Stimulated activated CD4-positive, alpha-beta T cell treated with anti-CD3 and anti-CD28 coated beads, Interleukin-1b, Interleukin-23, amount 100 ng/mL, for 48 hours (primary cell): ENCODE measurements at regions not wholly inside any gene's neighbourhood (a gene's known extent, or its start where the extent isn't known, plus 50 kb on each side); places are given as distances from the start of the nearest gene placed in this dataset.

ENCODE experiments used
- DNase-seq: peaks from one replicate; pipeline ENCODE4 v3.0.0-alpha.2; 2020

DNA sequence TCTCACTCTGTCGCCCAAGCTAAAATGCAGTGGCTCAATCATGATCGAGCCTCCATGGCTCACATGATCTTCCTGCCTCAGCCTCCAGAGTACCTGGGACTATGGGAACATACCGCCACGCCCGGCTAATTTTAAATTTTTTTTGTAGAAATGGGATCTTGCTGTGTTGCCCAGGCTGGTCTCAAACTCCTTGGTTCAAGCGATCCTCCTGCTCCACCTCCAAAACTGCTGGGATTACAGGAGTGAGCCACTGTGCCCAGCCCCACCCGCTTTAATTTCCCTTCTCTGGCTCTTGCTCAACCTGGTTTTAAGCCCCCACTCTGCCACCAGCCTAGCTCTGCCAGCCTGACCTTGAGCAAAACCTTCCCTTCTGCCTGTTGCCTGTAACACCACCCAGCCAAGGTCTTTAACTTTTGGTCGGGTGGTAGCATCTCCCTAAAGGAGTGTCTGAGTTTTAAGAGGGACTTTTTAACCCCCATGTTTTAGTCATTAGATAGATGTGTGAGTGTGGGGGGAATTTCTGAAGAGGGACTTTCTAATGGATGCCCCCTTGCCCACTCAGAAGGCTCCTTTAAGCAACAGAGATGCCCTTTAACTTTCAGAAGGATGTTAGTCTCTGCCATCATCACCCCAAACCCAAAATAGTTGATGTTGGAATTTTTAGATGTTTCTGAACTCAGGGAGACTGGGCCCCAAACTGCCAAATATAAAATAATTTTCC, 71.8 kb upstream of the FOXP4 start:
- DNase-seq: no peak

DNA sequence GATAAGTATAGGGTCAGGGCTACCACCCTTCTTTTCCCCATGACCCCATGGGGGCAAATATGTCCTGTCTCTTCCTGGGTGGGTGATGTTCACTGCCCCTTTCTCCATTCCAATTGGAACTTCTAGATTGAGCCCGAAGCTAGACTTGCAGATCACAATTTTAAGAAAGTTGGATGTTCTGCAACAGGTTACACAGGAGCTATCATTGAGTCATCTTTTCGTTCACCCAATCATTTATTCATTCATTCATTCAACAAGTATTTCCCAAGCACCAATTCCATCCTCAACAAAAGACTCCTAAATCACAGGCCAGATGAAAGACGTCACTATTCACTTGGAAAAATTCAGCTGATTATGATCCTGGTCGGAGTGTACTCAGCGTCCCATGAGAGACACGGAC, 71.0 kb upstream of the FOXP4 start:
- DNase-seq: no peak

DNA sequence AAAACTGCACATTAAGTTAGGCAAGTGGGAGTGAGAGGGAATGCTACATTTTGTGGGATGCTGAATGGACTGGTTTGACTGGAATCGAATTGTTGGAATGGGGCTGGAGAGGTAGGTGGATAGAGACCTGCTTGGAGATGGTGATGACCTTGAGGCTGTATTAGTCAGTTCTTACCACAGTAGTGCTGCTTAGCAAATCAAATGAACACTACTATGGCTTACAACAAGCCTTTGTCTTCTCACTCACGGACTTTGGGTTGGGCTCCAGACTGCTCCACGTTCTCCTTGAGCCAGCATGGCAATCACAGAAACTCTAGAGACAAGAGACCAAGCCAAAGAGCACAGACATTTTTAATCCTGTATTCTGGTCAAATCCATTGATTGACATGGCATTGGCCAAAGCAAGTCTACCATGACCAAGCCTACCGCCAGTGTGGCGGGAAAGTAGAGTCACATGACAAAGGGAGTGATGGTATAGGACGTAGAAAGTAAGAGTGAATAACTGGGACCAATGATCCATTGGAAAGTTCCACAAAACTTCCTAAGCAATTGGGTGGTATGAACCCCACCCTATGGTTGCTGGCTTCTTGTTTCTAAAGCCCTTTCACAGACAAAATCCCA, 70.3 kb upstream of the FOXP4 start:
- DNase-seq: no peak

DNA sequence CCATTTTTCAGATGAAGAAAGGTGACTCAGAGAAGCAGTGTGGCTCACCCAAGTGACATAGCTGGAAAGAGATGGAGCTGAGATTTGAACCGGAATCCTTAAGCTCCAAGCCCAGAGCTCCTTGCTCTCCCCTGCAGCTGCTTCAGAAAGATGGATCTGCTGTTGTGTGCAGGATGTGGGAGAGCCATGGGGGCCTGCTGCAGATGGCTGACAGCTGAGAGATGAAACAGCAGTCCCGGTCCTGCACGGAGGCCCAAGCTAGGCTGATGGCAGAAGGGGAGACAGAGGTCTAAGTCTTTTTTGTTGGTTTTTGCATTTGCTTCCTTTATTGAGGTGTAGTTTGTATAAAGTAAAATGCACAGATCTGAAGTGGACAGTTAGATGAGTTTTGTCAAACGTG, 69.8 kb upstream of the FOXP4 start:
- no peak for DNase-seq

DNA sequence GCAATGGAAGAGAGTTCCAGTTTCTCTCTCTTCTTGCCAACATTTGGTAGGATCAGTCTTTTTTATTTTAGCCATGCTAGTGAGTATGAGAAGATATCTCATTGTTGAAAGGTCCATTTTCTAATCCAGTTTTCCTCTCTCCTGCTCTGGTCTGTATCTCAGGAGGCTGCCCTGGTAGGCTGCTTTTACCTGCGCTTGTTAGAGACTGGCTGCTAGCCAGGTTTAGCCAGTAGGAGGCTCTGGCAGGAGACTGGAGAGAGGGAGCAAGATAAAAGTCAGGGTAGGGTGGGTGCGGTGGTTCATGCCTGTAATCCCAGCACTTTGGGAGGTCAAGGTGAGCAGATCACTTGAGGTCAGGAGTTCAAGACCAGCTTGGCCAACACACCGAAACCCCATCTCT, 68.6 kb upstream of the FOXP4 start:
- DNase-seq: no peak

DNA sequence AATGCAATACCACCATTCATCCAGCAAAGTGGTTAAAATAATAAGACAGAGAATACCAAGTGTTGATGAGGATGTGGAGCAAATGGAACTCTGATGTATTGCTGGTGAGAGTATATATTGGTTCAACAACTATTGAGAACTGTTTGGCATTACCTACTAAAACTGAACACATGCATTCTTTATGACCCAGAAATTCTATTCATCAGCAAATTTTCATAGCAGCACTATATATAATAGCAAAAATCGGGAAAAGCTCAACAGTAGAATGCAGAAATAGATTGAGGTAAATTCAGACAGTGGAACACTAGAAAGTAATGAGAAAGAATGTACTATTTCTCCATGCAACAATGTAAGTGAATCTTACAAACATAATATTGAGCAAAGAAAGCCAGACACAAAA, 62.2 kb upstream of the FOXP4 start:
- no peak for DNase-seq

DNA sequence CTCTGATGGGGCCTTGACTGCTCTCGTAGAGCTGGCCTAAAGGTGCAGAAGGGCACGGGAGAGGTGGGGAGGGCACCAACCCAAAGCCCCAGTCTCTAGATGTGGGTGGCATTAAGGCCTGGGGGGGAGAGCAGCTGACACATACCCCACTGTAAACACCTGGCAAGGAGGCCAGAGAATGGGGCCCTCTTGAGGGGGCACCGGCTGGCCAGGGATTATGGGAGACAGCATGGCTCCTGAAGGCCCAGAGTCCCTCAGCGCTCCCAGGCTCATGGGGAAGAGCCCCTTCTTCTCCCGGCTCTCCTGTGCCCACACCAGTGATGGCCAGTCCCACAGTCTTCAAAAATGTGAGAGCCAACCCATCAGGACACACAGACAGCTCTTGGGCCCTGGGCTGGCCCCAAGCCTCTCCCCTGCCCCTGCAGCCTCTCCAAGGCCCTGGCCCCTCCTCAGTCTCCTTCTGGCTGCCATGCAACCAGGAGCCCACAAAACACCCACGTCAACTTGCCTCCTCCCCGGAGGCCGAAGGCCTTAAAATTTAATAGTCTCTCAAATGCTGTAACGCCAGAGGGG, 58.2 kb upstream of the FOXP4 start:
- DNase-seq: no peak

DNA sequence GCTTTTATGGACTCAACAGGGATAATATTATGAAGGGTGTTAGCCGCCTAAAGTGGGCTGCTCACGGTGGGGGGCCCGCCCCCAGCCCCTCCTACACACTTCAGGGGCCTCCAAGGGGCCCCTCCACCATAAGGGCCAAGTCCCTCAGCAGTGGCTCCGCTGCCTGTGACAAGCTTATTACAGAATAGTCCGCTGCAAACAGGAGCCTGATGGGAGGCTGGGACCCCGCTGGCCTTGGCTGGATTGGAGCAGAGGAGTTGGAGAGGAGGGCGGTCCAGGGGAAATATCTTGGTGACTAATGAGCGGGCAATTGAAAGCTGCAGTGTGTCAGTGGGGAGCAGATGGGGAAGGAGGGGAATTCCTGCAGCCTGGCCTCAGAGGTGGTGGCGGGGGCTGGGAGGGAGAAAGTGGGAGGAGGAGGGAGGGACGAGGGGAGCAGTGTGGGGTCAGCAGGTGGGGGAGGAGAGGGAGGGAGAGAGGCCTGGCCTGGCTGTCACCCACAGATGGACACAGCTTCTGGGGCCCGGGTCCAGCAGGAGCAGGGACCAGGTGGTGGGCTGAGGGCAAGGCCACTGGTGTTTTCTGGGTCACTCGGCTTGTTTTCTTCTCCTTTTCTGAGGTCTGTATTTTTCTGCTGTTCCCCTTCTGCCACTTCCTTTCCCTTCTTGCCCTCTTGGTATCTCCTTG, 57.6 kb upstream of the FOXP4 start:
- DNase-seq: no peak

DNA sequence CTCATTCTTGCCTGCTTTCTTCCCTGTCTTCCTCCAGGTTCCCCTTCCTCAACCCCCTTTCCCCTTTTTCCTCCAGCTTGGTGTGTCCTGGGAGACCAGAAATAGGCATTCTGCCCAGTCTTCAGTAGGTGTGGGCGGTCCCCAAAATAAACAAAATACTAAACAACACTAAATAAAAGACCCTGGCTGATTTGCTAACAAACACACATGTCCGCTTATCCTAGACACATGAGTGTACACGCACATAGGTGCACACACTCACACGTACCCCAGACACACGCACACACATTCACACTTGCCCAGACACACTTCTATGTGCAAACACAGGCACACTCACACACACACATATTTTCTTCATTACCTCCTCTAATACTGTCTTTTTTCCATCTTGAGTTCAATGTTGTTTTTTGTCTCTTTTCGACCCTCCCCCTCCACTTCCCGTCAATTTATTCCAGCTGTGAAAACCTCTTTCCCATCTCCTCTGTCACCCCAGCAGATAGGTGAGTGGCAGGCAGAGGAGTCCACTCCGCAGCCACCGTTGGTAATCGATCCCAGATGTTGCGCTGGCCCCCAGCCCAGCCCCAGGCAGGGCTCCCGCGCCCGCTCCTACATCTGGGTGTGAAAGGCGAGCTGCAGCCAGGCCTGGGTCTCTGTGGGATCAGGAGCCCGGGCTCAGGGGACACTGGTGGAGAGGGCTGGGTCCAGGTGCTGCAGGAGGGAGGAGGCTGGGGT, 56.9 kb upstream of the FOXP4 start:
- DNase-seq: no peak

DNA sequence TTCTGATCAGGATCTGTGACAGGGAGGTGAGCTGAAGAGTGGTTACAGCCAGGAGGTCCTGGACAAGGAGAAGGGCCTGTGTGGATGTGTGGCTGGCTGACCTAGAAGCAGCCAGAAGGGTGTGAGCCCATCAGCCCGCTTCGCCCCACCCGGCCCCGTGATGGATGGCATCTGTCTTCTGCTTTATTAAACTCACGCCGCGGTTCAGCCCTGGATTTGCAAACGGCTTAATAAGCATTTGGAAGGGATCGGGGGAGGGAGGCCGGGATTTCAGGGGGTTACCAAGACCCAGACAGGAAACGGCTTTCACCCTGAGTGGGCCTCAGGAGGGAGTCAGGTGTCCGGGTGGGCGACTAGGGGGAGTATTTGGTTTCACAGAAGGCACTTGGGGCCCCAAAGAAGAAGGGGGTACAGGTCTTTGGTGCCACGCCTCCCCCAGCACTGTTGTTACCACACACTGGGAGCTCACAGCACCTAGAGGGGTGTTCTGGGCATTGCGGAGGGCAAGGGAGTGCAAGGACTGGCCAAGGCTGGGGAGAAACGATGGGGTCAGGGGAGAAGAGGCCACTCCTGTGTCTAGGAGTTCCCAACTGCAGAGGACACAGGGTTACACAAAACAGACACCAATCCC, 53.8 kb upstream of the FOXP4 start:
- no peak for DNase-seq

DNA sequence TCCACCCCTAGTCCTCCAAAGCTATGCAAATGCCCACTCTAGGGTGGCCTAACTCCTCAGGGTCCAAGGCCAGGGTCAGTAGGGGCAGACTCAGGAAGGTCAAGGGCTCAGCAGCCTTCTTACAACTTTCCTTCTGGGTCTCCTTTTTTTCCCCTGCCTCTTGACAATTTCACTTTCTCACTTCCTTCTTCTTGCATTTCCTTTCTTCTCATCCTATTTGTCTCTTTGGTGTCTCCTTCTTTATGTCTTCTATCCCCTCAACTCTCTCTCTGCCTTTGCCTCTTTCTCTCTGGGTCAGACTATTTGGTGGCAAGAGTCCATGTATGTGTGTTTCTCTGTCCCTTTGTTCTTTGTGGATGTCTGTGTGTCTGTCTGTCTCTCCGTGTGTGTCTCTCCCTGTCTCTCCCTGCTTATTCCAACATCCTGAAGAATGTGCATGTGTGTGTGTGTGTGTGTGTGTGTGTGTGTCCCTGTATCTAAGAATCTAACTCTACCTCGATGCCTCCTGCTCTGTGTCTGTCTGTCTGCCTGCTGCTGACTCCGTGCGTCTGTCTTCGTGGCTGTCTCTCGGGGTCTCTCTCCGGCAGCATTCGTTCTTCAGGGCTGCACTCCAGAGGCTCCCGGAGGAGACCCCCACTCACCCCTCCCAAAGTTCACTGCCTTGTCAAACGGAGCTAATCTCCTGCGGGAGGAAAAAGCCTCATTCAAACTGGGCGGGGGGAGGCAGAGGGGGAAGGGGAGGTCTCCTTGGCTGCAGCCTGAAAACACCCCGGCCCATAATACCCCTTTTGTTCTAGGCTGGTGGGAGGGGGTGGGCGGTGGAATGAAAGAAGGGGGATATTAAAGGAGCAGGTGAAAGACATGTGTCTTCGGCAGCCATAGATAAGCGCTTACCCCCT, 51.7 kb upstream of the FOXP4 start:
- DNase-seq: no peak
